ENCODE measurements at regions not wholly inside any gene's neighbourhood (a gene's known extent, or its start where the extent isn't known, plus 50 kb on each side); places are given as distances from the start of the nearest gene placed in this dataset.

GRCh38 chr1:80053613-80054012, 1047.1 kb upstream of the ADGRL4 start:
- TF ChIP-seq CTCF (IDR thresholded peaks at IDR 0.05 in 8 of 11, conservative IDR thresholded peaks at IDR 0.05 in 3 of 11) (no peak), POLR2A (IDR thresholded peaks at IDR 0.05) (no peak)
